GM23338 (cell line): ENCODE measurements at regions not wholly inside any gene's neighbourhood (a gene's known extent, or its start where the extent isn't known, plus 50 kb on each side); places are given as distances from the start of the nearest gene placed in this dataset.

Experiments used
- ATAC-seq: fragments of 200-7000 bp; cut with Tn5 transposase; 3 replicates; pipeline ENCODE4 v1.9.1; 2020
- DNase-seq: peaks from one replicate; pipeline ENCODE4 v3.0.0-alpha.2; 2015; ENCODE audit warnings: low spot score
- H2AFZ ChIP-seq: fragments of 200-600 bp; sonication (generic); 2 replicates; pipeline ENCODE4 v1.8.0; 2016; ENCODE audit warnings: antibody characterized with exemption, mild to moderate bottlenecking, moderate library complexity
- H3F3A ChIP-seq: fragments of 200-600 bp; sonication (generic); replicated peaks from 2 replicates; pipeline ENCODE4 v1.8.0; 2017; ENCODE audit warnings: antibody characterized with exemption, mixed run types, low read depth
- H3K27ac ChIP-seq: fragments of 200-600 bp; sonication (generic); 2 replicates; pipeline ENCODE4 v1.6.1; 2016; ENCODE audit warnings: low read depth
- H3K27me3 ChIP-seq: fragments of 200-600 bp; sonication (generic); 2 replicates; pipeline ENCODE4 v1.8.0; 2016; ENCODE audit warnings: mild to moderate bottlenecking, mixed run types, moderate library complexity; ENCODE audit not compliant: insufficient read depth
- H3K36me3 ChIP-seq: fragments of 200-600 bp; sonication (generic); 2 replicates; pipeline ENCODE4 v1.8.0; 2016; ENCODE audit warnings: mild to moderate bottlenecking; ENCODE audit not compliant: insufficient read depth
- H3K4me1 ChIP-seq: fragments of 200-600 bp; sonication (generic); 2 replicates; pipeline ENCODE4 v1.8.0; 2016; ENCODE audit warnings: mild to moderate bottlenecking, moderate library complexity; ENCODE audit not compliant: insufficient read depth
- H3K4me2 ChIP-seq: fragments of 200-600 bp; sonication (generic); 2 replicates; pipeline ENCODE4 v1.7.1; 2017; ENCODE audit warnings: mixed run types
- H3K4me3 ChIP-seq: fragments of 200-600 bp; sonication (generic); 2 replicates; pipeline ENCODE4 v1.6.1; 2016; ENCODE audit warnings: mixed run types
- H3K79me2 ChIP-seq: fragments of 200-600 bp; sonication (generic); replicated peaks from 2 replicates; pipeline ENCODE4 v1.8.0; 2017; ENCODE audit warnings: mild to moderate bottlenecking; ENCODE audit not compliant: insufficient read depth
- H3K9me2 ChIP-seq: fragments of 200-600 bp; sonication (generic); 2 replicates; pipeline ENCODE4 v1.8.0; 2017; ENCODE audit not compliant: insufficient read depth
- H4K20me1 ChIP-seq: fragments of 200-600 bp; sonication (generic); replicated peaks from 2 replicates; pipeline ENCODE4 v1.8.0; 2017; ENCODE audit warnings: mild to moderate bottlenecking; ENCODE audit not compliant: insufficient read depth
- H3K27ac Mint-ChIP-seq: 2 replicates; pipeline ENCODE4 v1.8.0; 2020; ENCODE audit warnings: inconsistent platforms, mild to moderate bottlenecking, moderate library complexity, mixed read lengths
- H3K27me3 Mint-ChIP-seq: 3 replicates; pipeline ENCODE4 v1.8.0; 2022; ENCODE audit warnings: low read depth, mild to moderate bottlenecking, moderate library complexity, mixed read lengths, inconsistent platforms; ENCODE audit not compliant: insufficient read depth, poor library complexity
- H3K36me3 Mint-ChIP-seq: 3 replicates; pipeline ENCODE4 v1.8.0; 2021; ENCODE audit warnings: low read depth, mild to moderate bottlenecking, inconsistent platforms, moderate library complexity, mixed read lengths
- H3K4me1 Mint-ChIP-seq: 3 replicates; pipeline ENCODE4 v1.8.0; 2020; ENCODE audit warnings: mild to moderate bottlenecking, inconsistent platforms, mixed read lengths
- H3K4me3 Mint-ChIP-seq: 3 replicates; pipeline ENCODE4 v1.8.0; 2021; ENCODE audit warnings: moderate library complexity, mild to moderate bottlenecking, inconsistent platforms, mixed read lengths
- H3K9me3 Mint-ChIP-seq: 3 replicates; pipeline ENCODE4 v1.8.0; 2020; ENCODE audit warnings: moderate library complexity, mild to moderate bottlenecking, inconsistent platforms, mixed read lengths
- CREB1 ChIP-seq: fragments of 250-450 bp; sonication (Bioruptor Pico); IDR thresholded peaks from 2 replicates; pipeline ENCODE4 v1.5.0; 2020; ENCODE audit warnings: low read depth, mild to moderate bottlenecking, moderate library complexity
- JUNB ChIP-seq: IDR thresholded peaks from one replicate; pipeline ENCODE4 v1.6.1; 2016; ENCODE audit warnings: antibody characterized with exemption; ENCODE audit not compliant: unreplicated experiment
- POLR2AphosphoS5 ChIP-seq: IDR thresholded peaks from 2 replicates; pipeline ENCODE4 v1.6.1; 2016; ENCODE audit warnings: antibody characterized with exemption, low read depth
- ZNF114 ChIP-seq: fragments of 250-450 bp; sonication (Bioruptor Pico); IDR thresholded peaks from 2 replicates; pipeline ENCODE4 v1.5.0; 2020; ENCODE audit warnings: mild to moderate bottlenecking, moderate library complexity
- ZNF331 ChIP-seq: fragments of 250-450 bp; sonication (Bioruptor Pico); IDR thresholded peaks from 2 replicates; pipeline ENCODE4 v1.5.0; 2020; ENCODE audit warnings: low read depth, mild to moderate bottlenecking, moderate library complexity
- TF ChIP-seq, protein P1 (sequence below): IDR thresholded peaks from one replicate; pipeline ENCODE4 v1.6.1; 2018; ENCODE audit warnings: antibody characterized with exemption; ENCODE audit not compliant: unreplicated experiment
- TF ChIP-seq, protein P2 (sequence below): fragments of 250-450 bp; sonication (Bioruptor Pico); IDR thresholded peaks from 2 replicates; pipeline ENCODE4 v1.5.0; 2020; ENCODE audit warnings: mild to moderate bottlenecking, moderate library complexity
- TF ChIP-seq, protein P3 (sequence below): IDR thresholded peaks from 2 replicates; pipeline ENCODE4 v1.6.1; 2016; ENCODE audit warnings: antibody characterized with exemption

DNA sequence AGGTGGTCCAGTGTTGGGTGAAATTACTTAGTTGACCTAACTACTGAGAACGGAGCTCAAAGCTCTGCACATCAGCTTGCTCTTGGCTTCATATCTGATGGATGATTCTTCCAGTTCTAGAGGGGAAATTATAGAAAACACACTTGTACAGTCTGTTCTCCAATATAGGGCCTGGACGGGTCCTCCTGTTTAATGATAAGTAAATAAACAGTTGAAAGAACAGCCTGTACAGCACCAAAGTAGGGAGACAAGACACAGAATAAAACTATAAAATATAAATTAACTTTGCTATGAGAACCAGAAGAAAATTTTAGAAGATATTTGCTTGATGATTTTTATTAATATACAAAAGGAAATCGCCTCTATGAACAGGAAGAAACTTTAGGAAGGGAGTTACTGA is 271.7 kb downstream of the STK31 start:
- peaks cover 3% of the 10 kb centered on the region for H3K27me3 Mint-ChIP-seq
- H4K20me1 ChIP-seq: no peaks in the 10 kb centered on the region
- H3K36me3 ChIP-seq: no peaks in the 10 kb centered on the region; the same call in 1 of the 2 replicates
- no peaks in the 10 kb centered on the region for H3K36me3 Mint-ChIP-seq
- DNase-seq (no peak), ATAC-seq (no peak)
- H3K4me2 ChIP-seq: no peak overlapping the region
- no peaks in the 10 kb centered on the region for H3K79me2 ChIP-seq
- H3K27me3 ChIP-seq: no peaks in the 10 kb centered on the region
- no peak overlapping the region for H3K4me3 ChIP-seq
- H3F3A ChIP-seq: no peaks in the 10 kb centered on the region
- H3K27ac Mint-ChIP-seq: no peak overlapping the region
- no peaks in the 10 kb centered on the region; the same call in 1 of the 2 replicates for H3K9me2 ChIP-seq
- H3K4me1 ChIP-seq: no peaks in the 10 kb centered on the region
- no peaks in the 10 kb centered on the region; the same call in 2 of the 3 replicates for H3K9me3 Mint-ChIP-seq
- TF ChIP-seq, protein P1, sequence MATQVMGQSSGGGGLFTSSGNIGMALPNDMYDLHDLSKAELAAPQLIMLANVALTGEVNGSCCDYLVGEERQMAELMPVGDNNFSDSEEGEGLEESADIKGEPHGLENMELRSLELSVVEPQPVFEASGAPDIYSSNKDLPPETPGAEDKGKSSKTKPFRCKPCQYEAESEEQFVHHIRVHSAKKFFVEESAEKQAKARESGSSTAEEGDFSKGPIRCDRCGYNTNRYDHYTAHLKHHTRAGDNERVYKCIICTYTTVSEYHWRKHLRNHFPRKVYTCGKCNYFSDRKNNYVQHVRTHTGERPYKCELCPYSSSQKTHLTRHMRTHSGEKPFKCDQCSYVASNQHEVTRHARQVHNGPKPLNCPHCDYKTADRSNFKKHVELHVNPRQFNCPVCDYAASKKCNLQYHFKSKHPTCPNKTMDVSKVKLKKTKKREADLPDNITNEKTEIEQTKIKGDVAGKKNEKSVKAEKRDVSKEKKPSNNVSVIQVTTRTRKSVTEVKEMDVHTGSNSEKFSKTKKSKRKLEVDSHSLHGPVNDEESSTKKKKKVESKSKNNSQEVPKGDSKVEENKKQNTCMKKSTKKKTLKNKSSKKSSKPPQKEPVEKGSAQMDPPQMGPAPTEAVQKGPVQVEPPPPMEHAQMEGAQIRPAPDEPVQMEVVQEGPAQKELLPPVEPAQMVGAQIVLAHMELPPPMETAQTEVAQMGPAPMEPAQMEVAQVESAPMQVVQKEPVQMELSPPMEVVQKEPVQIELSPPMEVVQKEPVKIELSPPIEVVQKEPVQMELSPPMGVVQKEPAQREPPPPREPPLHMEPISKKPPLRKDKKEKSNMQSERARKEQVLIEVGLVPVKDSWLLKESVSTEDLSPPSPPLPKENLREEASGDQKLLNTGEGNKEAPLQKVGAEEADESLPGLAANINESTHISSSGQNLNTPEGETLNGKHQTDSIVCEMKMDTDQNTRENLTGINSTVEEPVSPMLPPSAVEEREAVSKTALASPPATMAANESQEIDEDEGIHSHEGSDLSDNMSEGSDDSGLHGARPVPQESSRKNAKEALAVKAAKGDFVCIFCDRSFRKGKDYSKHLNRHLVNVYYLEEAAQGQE: no peak
- no peak for TF ChIP-seq ZNF331 (CRISPR knock-in tag)
- no peak for TF ChIP-seq JUNB
- TF ChIP-seq ZNF114 (CRISPR knock-in tag): no peak
- TF ChIP-seq, protein P2, sequence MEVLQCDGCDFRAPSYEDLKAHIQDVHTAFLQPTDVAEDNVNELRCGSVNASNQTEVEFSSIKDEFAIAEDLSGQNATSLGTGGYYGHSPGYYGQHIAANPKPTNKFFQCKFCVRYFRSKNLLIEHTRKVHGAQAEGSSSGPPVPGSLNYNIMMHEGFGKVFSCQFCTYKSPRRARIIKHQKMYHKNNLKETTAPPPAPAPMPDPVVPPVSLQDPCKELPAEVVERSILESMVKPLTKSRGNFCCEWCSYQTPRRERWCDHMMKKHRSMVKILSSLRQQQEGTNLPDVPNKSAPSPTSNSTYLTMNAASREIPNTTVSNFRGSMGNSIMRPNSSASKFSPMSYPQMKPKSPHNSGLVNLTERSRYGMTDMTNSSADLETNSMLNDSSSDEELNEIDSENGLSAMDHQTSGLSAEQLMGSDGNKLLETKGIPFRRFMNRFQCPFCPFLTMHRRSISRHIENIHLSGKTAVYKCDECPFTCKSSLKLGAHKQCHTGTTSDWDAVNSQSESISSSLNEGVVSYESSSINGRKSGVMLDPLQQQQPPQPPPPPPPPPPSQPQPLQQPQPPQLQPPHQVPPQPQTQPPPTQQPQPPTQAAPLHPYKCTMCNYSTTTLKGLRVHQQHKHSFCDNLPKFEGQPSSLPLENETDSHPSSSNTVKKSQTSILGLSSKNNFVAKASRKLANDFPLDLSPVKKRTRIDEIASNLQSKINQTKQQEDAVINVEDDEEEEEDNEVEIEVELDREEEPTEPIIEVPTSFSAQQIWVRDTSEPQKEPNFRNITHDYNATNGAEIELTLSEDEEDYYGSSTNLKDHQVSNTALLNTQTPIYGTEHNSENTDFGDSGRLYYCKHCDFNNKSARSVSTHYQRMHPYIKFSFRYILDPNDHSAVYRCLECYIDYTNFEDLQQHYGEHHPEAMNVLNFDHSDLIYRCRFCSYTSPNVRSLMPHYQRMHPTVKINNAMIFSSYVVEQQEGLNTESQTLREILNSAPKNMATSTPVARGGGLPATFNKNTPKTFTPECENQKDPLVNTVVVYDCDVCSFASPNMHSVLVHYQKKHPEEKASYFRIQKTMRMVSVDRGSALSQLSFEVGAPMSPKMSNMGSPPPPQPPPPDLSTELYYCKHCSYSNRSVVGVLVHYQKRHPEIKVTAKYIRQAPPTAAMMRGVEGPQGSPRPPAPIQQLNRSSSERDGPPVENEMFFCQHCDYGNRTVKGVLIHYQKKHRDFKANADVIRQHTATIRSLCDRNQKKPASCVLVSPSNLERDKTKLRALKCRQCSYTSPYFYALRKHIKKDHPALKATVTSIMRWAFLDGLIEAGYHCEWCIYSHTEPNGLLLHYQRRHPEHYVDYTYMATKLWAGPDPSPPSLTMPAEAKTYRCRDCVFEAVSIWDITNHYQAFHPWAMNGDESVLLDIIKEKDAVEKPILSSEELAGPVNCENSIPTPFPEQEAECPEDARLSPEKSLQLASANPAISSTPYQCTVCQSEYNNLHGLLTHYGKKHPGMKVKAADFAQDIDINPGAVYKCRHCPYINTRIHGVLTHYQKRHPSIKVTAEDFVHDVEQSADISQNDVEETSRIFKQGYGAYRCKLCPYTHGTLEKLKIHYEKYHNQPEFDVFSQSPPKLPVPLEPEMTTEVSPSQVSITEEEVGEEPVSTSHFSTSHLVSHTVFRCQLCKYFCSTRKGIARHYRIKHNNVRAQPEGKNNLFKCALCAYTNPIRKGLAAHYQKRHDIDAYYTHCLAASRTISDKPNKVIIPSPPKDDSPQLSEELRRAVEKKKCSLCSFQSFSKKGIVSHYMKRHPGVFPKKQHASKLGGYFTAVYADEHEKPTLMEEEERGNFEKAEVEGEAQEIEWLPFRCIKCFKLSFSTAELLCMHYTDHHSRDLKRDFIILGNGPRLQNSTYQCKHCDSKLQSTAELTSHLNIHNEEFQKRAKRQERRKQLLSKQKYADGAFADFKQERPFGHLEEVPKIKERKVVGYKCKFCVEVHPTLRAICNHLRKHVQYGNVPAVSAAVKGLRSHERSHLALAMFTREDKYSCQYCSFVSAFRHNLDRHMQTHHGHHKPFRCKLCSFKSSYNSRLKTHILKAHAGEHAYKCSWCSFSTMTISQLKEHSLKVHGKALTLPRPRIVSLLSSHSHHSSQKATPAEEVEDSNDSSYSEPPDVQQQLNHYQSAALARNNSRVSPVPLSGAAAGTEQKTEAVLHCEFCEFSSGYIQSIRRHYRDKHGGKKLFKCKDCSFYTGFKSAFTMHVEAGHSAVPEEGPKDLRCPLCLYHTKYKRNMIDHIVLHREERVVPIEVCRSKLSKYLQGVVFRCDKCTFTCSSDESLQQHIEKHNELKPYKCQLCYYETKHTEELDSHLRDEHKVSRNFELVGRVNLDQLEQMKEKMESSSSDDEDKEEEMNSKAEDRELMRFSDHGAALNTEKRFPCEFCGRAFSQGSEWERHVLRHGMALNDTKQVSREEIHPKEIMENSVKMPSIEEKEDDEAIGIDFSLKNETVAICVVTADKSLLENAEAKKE (CRISPR knock-in tag): no peak
- TF ChIP-seq POLR2AphosphoS5: no peak
- no peak for TF ChIP-seq CREB1 (CRISPR knock-in tag)
- TF ChIP-seq, protein P3, sequence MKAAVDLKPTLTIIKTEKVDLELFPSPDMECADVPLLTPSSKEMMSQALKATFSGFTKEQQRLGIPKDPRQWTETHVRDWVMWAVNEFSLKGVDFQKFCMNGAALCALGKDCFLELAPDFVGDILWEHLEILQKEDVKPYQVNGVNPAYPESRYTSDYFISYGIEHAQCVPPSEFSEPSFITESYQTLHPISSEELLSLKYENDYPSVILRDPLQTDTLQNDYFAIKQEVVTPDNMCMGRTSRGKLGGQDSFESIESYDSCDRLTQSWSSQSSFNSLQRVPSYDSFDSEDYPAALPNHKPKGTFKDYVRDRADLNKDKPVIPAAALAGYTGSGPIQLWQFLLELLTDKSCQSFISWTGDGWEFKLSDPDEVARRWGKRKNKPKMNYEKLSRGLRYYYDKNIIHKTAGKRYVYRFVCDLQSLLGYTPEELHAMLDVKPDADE: no peak
- peaks cover 5% of the 10 kb centered on the region; the same call in 1 of the 3 replicates for H3K4me1 Mint-ChIP-seq
- no peak overlapping the region for H2AFZ ChIP-seq
- H3K27ac ChIP-seq: no peak overlapping the region
- H3K4me3 Mint-ChIP-seq: no peak overlapping the region
